Ascending aorta (tissue), 2 donors: ENCODE measurements at regions not wholly inside any gene's neighbourhood (a gene's known extent, or its start where the extent isn't known, plus 50 kb on each side); places are given as distances from the start of the nearest gene placed in this dataset.
"Not testable (repeated sequence)": the region's sequence is repeated elsewhere in the genome, so short reads cannot be mapped to it uniquely, and the experiment has no call there.

Experiments used
- DNase-seq, 2 donors: peaks; one replicate each; pipeline ENCODE4 v3.0.0-alpha.2; 2019; ENCODE audit warnings: low spot score in 2 of 2
- H3K27ac ChIP-seq, 2 donors: fragments of 200-600 bp; sonication (generic); one replicate each; pipeline ENCODE4 v1.5.1; 2016 to 2017; ENCODE audit warnings: mild to moderate bottlenecking in 1 of 2
- H3K27me3 ChIP-seq: fragments of 200-600 bp; sonication (generic); one replicate; pipeline ENCODE4 v1.5.1; 2017
- H3K36me3 ChIP-seq, 2 donors: fragments of 200-600 bp; sonication (generic); one replicate each; pipeline ENCODE4 v1.5.1; 2016
- H3K4me1 ChIP-seq, 2 donors: fragments of 200-600 bp; sonication (generic); one replicate each; pipeline ENCODE4 v1.5.1; 2016 to 2017; ENCODE audit warnings: mild to moderate bottlenecking in 1 of 2
- H3K4me3 ChIP-seq, 2 donors: fragments of 200-600 bp; sonication (generic); one replicate each; pipeline ENCODE4 v1.5.1; 2016 to 2017; ENCODE audit warnings: mild to moderate bottlenecking in 1 of 2
- H3K9me3 ChIP-seq, 2 donors: fragments of 200-600 bp; sonication (generic); one replicate each; pipeline ENCODE4 v1.5.1; 2016
- intact Hi-C: fragments of 100-400 bp; cut with DNase I; formaldehyde crosslinking; loops from one replicate; pipeline ENCODE4 v1.15.1; 2023
- TF ChIP-seq, protein P1 (sequence below), 3 experiments: fragments of 200-600 bp in 2 of 3; fragments of 450-650 bp in 1 of 3; sonication (generic) in 2 of 3; IDR thresholded peaks; one replicate each; pipeline ENCODE4 v1.5.1; 2016 to 2019; ENCODE audit warnings: antibody characterized with exemption in 3 of 3, mild to moderate bottlenecking in 1 of 3, moderate library complexity in 1 of 3

DNA sequence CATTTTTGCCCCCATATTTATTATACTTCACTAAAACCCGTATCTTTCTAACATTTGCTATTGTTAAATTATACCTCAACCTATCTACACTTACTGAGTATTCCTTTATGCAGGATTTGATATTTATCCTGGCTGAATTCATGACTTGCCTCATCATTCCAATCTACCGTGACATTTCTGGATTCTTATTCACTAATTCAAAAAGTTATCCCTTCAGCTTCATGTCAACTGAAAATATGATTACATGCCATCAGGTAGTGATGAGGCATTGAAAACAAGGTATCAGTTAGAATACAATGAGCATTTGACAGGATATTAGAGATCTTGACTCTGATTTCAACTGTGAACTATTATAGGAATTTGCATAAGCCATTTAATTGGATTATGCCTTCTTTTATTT, 2171.9 kb upstream of the WWC1 start:
- intact Hi-C loops = no loop called here

DNA sequence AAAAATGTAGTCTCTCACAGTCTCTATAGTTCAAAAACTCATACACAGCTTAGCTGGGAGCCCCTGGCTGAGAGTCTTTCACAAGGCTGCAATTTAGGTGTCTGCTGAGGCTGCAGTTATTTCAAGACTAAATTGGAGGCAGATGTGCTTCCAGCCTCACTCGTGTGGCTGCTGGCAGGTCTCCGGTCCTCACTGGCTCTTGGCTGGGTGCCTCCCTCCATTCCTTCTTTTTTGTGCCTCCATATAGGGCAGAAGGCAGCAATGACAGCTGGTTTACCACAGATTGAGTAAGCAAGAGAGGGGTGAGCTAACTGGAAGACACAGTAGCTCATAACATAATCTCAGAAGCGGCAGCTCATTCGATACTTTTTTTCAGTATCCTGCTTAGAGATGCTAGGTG, 2167.7 kb upstream of the WWC1 start:
- Histone ChIP-seq H3K36me3 (no peaks in the 10 kb centered on the region), H3K27me3 (no peaks in the 10 kb centered on the region), H3K4me3 (no peak overlapping the region), H3K4me1 (no peaks in the 10 kb centered on the region), H3K9me3 (no peaks in the 10 kb centered on the region), H3K27ac (no peak overlapping the region)
- no peak for DNase-seq
- TF ChIP-seq, protein P1, sequence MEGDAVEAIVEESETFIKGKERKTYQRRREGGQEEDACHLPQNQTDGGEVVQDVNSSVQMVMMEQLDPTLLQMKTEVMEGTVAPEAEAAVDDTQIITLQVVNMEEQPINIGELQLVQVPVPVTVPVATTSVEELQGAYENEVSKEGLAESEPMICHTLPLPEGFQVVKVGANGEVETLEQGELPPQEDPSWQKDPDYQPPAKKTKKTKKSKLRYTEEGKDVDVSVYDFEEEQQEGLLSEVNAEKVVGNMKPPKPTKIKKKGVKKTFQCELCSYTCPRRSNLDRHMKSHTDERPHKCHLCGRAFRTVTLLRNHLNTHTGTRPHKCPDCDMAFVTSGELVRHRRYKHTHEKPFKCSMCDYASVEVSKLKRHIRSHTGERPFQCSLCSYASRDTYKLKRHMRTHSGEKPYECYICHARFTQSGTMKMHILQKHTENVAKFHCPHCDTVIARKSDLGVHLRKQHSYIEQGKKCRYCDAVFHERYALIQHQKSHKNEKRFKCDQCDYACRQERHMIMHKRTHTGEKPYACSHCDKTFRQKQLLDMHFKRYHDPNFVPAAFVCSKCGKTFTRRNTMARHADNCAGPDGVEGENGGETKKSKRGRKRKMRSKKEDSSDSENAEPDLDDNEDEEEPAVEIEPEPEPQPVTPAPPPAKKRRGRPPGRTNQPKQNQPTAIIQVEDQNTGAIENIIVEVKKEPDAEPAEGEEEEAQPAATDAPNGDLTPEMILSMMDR (IDR thresholded peaks at IDR 0.05) = no peak
- intact Hi-C loops = no loop called here

More for the DNA sequence above, 2171.9 kb upstream of the WWC1 start:
- Histone ChIP-seq H3K9me3 (no peaks in the 10 kb centered on the region), H3K4me1 (no peaks in the 10 kb centered on the region), H3K36me3 (no peaks in the 10 kb centered on the region), H3K27me3 (no peaks in the 10 kb centered on the region), H3K27ac (no peak overlapping the region), H3K4me3 (no peak overlapping the region)
- DNase-seq = no peak
- TF ChIP-seq, protein P1 (IDR thresholded peaks at IDR 0.05) = no peak

DNA sequence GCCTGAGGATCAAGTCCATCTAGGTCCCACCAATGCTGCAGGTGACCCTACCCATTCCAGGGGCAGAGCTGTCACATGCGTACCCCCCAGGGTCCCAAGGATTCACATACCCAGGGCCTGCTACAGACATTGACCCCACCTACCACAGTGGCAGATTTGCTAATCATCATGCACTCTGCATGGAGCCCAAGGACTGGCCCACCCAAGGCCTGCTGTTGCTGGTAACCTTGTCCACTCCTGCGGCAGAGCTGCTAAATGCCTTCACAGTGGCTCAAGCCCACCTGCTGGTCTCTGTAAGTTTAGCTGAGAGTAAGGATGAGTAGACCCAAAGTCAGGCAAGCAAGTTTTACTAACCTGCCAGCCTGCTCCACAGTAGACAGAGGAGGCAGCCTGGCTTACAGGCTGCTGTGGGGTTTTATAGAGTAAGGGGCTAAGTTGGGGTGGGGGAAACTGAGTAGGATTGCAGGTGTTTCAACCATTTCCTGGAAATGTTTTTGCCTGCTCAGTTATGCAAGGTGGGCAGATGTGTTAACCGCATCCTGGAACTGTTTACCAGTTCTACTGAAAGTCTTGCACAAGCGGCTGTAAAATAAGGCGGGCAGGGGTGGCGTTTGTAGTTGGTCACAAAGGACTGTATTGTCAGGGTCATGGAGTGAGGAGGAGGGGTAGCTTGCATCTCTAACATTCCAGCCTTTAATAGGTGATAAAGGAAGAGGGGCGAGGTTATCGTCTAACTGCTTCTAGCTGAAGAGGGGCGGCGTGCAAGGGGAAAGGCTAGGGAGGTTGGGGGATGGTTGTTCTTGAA, 2163.5 kb upstream of the WWC1 start:
- H3K27me3 ChIP-seq = no peaks in the 10 kb centered on the region
- no peak overlapping the region for H3K27ac ChIP-seq
- DNase-seq = no peak
- H3K4me3 ChIP-seq = no peak overlapping the region
- intact Hi-C loops = no loop called here
- TF ChIP-seq, protein P1 (IDR thresholded peaks at IDR 0.05) = no peak
- no peaks in the 10 kb centered on the region for H3K9me3 ChIP-seq
- H3K36me3 ChIP-seq = no peaks in the 10 kb centered on the region
- no peaks in the 10 kb centered on the region for H3K4me1 ChIP-seq

DNA sequence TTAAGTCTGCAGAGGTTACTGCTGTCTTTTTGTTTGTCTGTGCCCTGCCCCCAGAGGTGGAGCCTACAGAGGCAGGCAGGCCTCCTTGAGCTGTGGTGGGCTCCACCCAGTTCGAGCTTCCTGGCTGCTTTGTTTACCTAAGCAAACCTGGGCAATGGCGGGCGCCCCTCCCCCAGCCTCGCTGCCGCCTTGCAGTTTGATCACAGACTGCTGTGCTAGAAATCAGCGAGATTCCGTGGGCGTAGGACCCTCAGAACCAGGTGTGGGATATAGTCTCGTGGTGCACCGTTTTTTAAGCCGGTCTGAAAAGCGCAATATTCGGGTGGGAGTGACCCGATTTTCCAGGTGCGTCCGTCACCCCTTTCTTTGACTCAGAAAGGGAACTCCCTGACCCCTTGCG, 2146.3 kb upstream of the WWC1 start:
- DNase-seq, H3K9me3 ChIP-seq, H3K4me1 ChIP-seq, H3K4me3 ChIP-seq, intact Hi-C loops, H3K36me3 ChIP-seq, H3K27me3 ChIP-seq, H3K27ac ChIP-seq: not testable (repeated sequence)

DNA sequence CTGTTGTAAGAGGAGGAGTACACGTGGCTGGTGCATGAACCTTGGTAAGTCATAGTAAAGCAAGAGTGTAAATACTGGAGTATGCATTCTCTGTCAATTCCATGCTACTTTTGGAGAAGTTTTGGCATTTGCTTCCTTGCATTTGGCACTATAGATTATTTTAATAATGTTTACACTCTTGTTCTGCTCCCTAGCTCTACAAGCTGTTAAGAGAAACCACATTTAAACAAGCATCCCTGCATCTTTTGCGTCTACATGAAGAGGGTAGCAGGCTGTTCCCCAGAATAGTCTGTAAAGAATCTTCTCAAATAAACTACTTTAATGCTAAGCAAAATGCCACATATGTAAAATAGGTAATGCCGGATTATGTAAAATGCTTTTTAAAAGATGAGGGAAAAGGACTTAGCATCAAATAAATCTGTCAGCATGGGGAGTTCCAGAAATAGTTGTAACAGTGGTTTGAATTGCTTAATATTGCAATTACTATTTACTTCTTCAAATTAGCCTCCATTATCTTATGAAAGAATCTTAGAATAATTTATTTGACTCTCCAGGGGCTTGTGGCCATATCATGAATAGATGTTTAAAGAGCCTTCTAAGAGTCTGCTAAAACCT, 2127.3 kb upstream of the WWC1 start:
- intact Hi-C loops = no loop called here
- no peaks in the 10 kb centered on the region for H3K9me3 ChIP-seq
- H3K4me3 ChIP-seq = no peak overlapping the region
- H3K27ac ChIP-seq = no peak overlapping the region
- no peaks in the 10 kb centered on the region for H3K4me1 ChIP-seq
- no peak for DNase-seq
- no peaks in the 10 kb centered on the region for H3K27me3 ChIP-seq
- H3K36me3 ChIP-seq = no peaks in the 10 kb centered on the region
- TF ChIP-seq, protein P1 (IDR thresholded peaks at IDR 0.05) = no peak

DNA sequence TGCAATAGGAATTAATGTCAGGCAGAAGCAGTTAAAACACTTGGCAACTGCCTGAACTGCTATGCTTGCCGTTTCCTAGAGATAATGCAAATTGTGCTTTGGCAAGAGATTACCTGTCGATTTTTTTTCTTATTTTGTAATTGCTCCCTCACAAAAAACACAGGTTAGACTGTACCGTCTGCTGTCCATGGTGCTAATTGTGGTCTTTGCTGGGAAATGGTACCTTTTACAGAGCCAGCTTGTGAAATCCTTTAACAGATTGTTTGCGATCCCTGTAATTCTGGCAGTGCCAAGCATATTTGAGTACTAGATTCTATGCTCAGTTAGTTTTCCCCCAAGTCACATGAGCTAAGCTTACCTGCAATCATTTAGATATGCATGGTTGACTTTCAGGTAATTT, 2125.8 kb upstream of the WWC1 start:
- Histone ChIP-seq H3K27ac (no peak overlapping the region), H3K27me3 (no peaks in the 10 kb centered on the region), H3K4me1 (no peaks in the 10 kb centered on the region), H3K9me3 (no peaks in the 10 kb centered on the region), H3K36me3 (no peaks in the 10 kb centered on the region), H3K4me3 (no peak overlapping the region)
- no peak for DNase-seq
- TF ChIP-seq, protein P1 (IDR thresholded peaks at IDR 0.05) = no peak
- intact Hi-C loops = no loop called here
